Parathyroid adenoma (tissue), 2 donors: ENCODE measurements at regions not wholly inside any gene's neighbourhood (a gene's known extent, or its start where the extent isn't known, plus 50 kb on each side); places are given as distances from the start of the nearest gene placed in this dataset.

Source experiments
- H2AFZ ChIP-seq: fragments of 300-600 bp; sonication (generic); one replicate; pipeline ENCODE4 v1.7.0; 2017; ENCODE audit warnings: antibody characterized with exemption, mild to moderate bottlenecking
- H3K27ac ChIP-seq: fragments of 300-600 bp; sonication (generic); one replicate; pipeline ENCODE4 v1.7.0; 2017
- H3K27me3 ChIP-seq: fragments of 300-600 bp; sonication (generic); one replicate; pipeline ENCODE4 v1.7.0; 2017; ENCODE audit warnings: low read length; ENCODE audit not compliant: control insufficient read depth, insufficient read depth
- H3K36me3 ChIP-seq: fragments of 300-600 bp; sonication (generic); one replicate; pipeline ENCODE4 v1.7.0; 2017; ENCODE audit warnings: low read length; ENCODE audit not compliant: control insufficient read depth, insufficient read depth
- H3K4me1 ChIP-seq: fragments of 300-600 bp; sonication (generic); one replicate; pipeline ENCODE4 v1.7.0; 2017; ENCODE audit warnings: control low read depth
- H3K4me2 ChIP-seq: fragments of 300-600 bp; sonication (generic); one replicate; pipeline ENCODE4 v1.7.0; 2017; ENCODE audit warnings: low read length
- H3K4me3 ChIP-seq: fragments of 300-600 bp; sonication (generic); one replicate; pipeline ENCODE4 v1.7.0; 2017; ENCODE audit warnings: low read depth, low read length
- H3K79me2 ChIP-seq: fragments of 300-600 bp; sonication (generic); one replicate; pipeline ENCODE4 v1.7.0; 2017; ENCODE audit warnings: control low read depth
- H3K9ac ChIP-seq: fragments of 300-600 bp; sonication (generic); one replicate; pipeline ENCODE4 v1.7.0; 2017; ENCODE audit warnings: mild to moderate bottlenecking
- H3K9me3 ChIP-seq: fragments of 300-600 bp; sonication (generic); one replicate; pipeline ENCODE4 v1.7.0; 2017; ENCODE audit warnings: low read length; ENCODE audit not compliant: control insufficient read depth
- CTCF ChIP-seq: fragments of 300-600 bp; sonication (generic); IDR thresholded peaks from one replicate; pipeline ENCODE4 v1.7.0; 2017; ENCODE audit warnings: antibody characterized with exemption, mild to moderate bottlenecking
- donor health status: primary hyperparathyroidism.

GRCh38 chr9:95771556-95772246 is 103.8 kb upstream of the ERCC6L2 start:
- Histone ChIP-seq H2AFZ (no peak overlapping the region), H3K36me3 (no peaks in the 10 kb centered on the region), H3K4me1 (no peaks in the 10 kb centered on the region), H3K27ac (no peak overlapping the region), H3K9me3 (no peaks in the 10 kb centered on the region), H3K79me2 (no peaks in the 10 kb centered on the region), H3K27me3 (no peaks in the 10 kb centered on the region), H3K9ac (no peak overlapping the region), H3K4me3 (no peak overlapping the region), H3K4me2 (no peak overlapping the region)
- TF ChIP-seq CTCF = no peak

GRCh38 chr9:95770653-95771131 is 104.8 kb upstream of the ERCC6L2 start:
- Histone ChIP-seq H3K4me1 (no peaks in the 10 kb centered on the region), H3K4me2 (no peak overlapping the region), H3K27me3 (no peaks in the 10 kb centered on the region), H3K27ac (no peak overlapping the region), H3K4me3 (no peak overlapping the region), H3K79me2 (no peaks in the 10 kb centered on the region), H3K9ac (no peak overlapping the region), H3K36me3 (no peaks in the 10 kb centered on the region), H2AFZ (no peak overlapping the region), H3K9me3 (no peaks in the 10 kb centered on the region)
- no peak for TF ChIP-seq CTCF

GRCh38 chr9:95769909-95770433 is 105.5 kb upstream of the ERCC6L2 start:
- no peaks in the 10 kb centered on the region for H3K27me3 ChIP-seq
- H3K36me3 ChIP-seq = no peaks in the 10 kb centered on the region
- no peak for TF ChIP-seq CTCF
- no peak overlapping the region for H3K27ac ChIP-seq
- H2AFZ ChIP-seq = no peak overlapping the region
- H3K4me2 ChIP-seq = no peak overlapping the region
- H3K4me1 ChIP-seq = no peaks in the 10 kb centered on the region
- no peak overlapping the region for H3K4me3 ChIP-seq
- H3K9ac ChIP-seq = no peak overlapping the region
- H3K9me3 ChIP-seq = no peaks in the 10 kb centered on the region
- no peaks in the 10 kb centered on the region for H3K79me2 ChIP-seq

- H3K4me1 ChIP-seq = no peaks in the 10 kb centered on the region
- no peak overlapping the region for H3K4me3 ChIP-seq
- H3K4me2 ChIP-seq = no peak overlapping the region
- H3K79me2 ChIP-seq = no peaks in the 10 kb centered on the region
- H2AFZ ChIP-seq = no peak overlapping the region
- H3K36me3 ChIP-seq = no peaks in the 10 kb centered on the region
- H3K9me3 ChIP-seq = no peaks in the 10 kb centered on the region
- no peak overlapping the region for H3K9ac ChIP-seq
- no peak overlapping the region for H3K27ac ChIP-seq
- no peaks in the 10 kb centered on the region for H3K27me3 ChIP-seq
- TF ChIP-seq CTCF = no peak
Observed at GRCh38 chr9:95769473-95769872, 106.0 kb upstream of the ERCC6L2 start.

GRCh38 chr9:95766906-95767305 is 108.6 kb upstream of the ERCC6L2 start:
- no peaks in the 10 kb centered on the region for H3K79me2 ChIP-seq
- H2AFZ ChIP-seq = no peak overlapping the region
- H3K27me3 ChIP-seq = no peaks in the 10 kb centered on the region
- H3K4me2 ChIP-seq = no peak overlapping the region
- H3K27ac ChIP-seq = no peak overlapping the region
- no peaks in the 10 kb centered on the region for H3K36me3 ChIP-seq
- no peaks in the 10 kb centered on the region for H3K4me1 ChIP-seq
- no peak overlapping the region for H3K4me3 ChIP-seq
- TF ChIP-seq CTCF = no peak
- no peaks in the 10 kb centered on the region for H3K9me3 ChIP-seq
- H3K9ac ChIP-seq = no peak overlapping the region
